HG02981 (cell line): ENCODE measurements at regions not wholly inside any gene's neighbourhood (a gene's known extent, or its start where the extent isn't known, plus 50 kb on each side); places are given as distances from the start of the nearest gene placed in this dataset.

Source experiments
- ATAC-seq: cut with Tn5 transposase; IDR thresholded peaks from one replicate; pipeline ENCODE4 v1.9.1; 2021; ENCODE audit warnings: mild to moderate bottlenecking, moderate library complexity; ENCODE audit not compliant: unreplicated experiment

DNA sequence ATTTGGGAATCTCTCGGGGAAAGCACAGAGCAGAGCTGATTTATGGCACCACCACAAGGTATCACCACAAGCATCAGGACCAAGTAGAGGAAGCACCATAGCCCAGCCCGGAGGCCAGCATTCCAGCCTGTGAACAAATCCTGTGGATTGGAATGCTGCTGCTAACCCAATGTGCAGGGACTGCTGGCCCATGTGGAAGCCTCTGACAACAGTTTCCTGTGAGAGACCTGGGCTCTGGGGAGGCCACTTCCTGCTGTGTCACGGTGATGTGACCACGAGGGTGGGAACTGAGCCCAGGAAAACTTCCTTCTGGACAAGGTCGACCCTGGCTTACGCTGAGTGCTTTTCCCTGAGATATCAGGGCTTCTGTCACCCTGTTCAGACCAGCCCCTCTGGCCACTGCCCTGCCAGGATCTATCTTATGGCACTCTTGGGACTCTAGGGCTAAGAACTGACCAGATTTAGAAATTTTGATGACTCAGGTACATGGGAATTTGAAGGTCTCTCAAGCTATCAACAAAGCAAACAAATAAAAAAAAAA is 88.3 kb upstream of the NGF start:
- ATAC-seq, result no peak

DNA sequence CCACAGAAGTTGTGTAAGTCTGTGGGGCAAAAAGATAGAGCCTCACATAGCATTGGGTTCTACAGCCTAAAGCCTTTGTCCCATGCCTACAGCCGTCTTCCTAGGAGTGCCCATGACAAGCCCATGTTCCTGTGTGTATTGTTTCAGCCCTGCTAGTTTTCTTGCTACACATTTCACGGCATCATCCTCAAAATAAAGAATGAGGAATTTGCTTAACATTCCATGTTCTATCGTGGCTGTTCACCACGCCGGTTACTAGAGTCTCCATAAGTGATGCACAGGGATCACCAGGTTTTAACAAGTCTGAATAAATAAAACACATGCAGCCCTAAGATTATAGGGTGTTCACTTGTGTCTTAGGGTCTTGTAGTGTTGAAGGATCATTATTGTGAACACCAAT is 87.4 kb upstream of the NGF start:
- ATAC-seq, result no peak

DNA sequence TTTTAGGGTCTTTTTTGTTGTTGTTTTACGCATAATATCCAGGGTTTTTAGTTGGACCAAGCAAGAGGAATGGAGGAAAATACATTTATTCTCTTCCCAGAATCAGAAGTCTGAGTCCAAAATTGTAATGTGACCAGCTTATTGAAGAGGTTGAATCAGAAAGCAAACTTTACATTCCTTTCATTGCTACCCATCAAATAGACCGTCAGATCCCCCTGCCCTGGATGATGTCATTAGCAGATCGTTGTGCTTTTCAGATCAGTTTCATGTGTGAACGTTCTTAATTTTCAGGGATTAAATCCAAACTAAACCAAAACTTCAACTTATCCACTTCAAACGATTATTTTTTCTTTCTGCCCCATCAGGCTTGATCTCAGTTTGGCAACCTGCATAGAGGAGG is 85.7 kb upstream of the NGF start:
- no peak for ATAC-seq

DNA sequence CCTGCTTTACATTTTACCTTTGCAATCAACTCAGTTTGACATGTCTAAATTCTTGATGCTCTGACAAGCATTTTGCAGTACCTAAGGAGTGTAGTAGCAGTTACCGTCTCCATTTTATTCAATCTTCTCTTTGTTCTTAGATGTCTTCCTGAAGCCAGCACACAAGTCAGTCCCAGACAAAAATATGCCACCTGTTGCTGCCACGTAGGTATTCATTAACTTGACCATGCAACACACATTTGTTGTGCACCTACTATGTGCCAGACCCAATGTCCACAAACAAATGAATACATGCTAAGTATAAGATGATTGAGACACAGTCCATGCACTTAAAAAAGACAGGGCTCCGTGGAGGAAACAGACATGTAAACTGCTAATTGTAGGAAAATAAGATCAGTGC is 81.5 kb upstream of the NGF start:
- no peak for ATAC-seq

DNA sequence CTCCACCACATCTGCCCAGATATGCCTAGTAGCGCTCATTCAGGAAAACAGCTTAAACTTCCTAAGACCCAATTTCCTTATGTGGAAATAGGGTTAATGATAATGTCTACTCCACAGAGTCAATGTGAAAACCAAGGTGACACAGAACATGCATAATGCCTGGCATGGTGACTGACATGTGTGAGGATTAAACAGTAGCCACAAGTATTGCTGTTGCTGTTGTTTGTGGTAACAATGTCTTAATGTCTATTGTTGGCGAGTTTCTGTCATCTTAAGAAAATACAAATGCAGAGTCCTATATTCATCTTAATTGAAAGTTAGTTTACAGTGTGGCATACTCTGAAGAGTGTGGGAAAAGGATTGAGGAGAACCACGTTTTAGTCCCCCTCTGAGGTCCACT is 75.6 kb upstream of the NGF start:
- no peak for ATAC-seq

DNA sequence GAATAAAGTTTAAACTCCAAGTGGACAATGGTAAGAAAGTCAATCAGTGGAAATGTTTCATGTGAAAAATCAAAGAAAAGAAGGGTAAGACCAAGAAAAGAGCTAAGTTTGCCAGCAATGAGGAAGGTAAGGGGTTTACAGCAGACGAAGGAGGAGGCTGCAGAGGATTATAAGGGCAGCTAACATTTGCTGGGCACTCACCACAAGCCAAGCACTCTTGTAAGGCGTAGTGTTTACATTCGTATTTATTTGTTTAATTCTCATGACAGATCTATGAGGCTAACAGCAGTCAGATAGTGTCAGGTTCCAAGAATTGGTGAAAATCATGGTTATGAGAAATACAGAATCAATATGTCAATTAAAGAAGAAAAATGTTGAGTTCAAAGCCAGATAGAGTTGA is 75.2 kb upstream of the NGF start:
- no peak for ATAC-seq

DNA sequence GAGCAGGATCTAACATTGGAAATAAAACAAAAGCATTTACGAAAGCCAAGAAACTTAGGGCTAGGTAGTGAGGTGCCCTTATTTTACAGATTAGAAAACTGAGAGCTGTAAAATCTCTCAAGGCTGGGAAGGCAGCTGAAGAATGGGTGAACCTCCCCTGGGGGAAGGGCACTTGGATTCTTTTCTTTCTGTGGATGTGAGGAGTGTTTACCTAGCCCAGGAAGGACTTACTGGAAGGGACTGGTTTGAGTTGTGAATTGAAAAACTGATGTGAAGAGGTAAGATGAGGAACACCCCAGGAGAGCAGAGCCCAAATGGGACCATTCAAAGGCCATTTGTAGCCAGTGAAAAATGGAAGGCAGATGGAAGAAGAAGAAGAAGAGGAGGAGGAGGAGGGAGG is 74.7 kb upstream of the NGF start:
- no peak for ATAC-seq

DNA sequence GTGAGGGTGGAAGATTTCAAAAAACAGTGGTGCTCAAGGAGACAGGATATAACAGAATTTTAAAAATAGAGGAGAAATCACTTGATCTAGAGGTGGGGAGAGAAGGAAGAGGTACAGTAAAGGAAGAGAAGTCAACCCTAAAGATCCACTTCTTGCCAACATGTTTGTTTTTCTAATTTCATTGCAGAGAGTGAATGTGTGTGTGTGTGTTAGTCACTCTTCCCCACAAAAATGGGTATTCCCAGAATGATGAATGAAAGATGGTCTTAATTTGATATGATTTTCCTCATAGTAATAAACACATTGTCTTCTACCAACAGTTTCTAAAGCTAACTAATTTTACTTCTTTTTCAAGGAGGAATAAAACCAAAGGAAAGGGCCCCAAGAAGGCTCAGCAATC is 74.2 kb upstream of the NGF start:
- no peak for ATAC-seq

DNA sequence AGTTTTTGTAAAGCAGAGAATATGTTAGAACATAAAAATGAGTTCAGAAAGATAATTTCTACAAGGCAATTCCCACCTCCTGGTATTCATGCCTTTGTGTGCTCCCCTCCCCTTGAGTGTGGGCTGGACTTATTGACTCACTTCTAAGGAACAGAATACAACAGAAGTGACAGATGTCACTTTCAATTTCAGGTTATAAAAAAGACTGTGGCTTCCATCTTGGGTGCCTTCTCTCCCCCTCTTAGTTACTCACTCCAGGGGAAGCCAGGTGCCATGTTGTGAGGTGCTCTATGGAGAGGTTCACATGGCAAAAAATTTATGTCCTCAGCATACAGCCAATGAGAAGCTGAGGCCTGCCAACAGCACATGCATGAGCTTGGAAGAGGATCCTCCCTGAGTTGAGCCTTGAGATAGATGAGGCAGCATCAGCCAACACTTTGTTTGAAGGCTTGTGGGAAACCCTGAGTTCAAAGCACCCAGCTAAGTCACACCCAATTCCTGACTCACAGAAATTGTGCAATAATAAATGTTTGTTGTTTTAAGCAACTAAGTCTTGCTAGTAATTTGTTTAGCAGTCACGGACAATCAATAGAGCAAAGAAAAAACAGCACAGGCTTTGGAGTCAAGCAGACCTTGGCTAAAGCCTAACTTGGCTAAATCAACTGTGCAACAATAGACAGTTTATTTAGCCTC is 73.5 kb upstream of the NGF start:
- no peak for ATAC-seq

DNA sequence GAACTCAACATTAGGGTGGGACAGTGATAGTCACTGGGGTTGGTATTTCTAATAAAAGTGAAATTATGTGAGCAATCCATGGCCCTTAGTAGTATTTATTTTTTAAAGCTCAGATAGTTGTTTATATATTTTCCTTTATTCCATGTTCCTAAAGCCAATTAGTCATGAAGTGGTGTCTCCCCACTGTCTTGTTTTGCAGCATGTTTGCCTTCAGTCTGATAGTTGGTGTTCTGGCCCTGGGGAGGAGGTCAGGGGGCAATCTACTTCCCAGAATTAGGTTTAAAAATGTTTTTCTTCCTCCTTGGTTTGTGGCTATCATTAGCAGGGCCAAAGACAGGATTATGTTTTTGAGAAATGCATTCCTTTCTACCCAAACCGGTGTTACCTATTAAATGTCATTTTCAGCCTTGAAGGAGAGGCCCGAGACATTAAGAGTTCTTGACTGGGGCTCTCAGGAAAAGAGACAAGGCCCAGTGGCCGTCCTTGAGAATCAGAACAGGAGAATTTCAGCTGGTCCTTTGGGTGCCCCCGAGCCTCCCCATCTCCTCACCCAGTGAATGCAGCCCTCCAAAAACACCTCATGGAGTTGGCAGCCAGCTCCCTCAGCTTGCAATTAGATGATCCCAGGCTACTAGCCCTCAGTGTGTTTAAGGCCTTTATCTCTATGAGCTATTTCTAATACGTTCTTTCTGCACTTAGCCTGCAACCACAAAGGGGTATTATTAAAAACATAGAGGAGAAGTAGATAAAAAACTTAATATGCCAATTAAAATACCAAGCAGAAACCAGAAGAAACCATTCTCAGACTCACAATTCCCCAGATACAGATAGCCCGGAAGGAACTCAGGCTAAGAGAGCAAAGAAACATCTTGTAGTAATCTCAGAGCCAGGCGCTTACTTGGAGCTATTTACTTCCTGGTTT is 71.3 kb upstream of the NGF start:
- no peak for ATAC-seq

DNA sequence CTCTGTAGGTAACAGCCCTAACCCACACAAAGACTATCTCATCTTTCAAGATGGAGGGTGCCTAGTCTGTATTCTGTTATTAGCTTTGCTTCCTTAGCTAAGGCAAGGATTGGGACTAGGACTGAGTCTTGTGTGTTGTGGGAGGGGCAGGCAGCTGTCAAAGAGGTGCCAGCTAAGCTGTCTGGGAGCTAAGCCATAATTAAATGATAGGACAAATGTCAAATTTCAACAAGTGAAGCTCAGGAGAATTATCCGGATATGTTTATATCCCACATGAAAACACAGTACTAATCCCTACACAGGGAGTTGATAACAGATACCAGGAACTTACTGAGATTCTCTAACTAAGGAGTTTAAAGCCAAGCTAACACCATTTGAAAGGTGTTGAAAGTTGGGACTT is 70.5 kb upstream of the NGF start:
- ATAC-seq, result no peak

DNA sequence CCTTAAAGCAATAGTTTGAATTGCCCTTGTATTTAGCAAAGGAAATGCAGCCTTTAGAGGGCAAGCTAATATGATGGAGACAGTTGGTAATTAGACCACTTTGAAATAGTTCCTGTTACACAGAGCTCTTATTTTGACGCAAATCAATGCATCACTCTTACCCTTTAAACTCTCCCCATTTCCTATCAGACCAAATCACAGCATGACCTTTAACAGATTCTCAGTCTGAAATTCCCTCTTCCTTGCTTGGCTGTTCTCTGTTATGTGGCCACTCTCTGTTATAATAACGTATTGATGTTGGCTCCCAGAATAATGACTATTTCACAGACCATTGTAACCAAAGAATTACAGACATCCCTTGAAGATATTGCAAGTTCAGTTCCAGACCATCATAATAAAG is 66.9 kb upstream of the NGF start:
- ATAC-seq, result no peak

DNA sequence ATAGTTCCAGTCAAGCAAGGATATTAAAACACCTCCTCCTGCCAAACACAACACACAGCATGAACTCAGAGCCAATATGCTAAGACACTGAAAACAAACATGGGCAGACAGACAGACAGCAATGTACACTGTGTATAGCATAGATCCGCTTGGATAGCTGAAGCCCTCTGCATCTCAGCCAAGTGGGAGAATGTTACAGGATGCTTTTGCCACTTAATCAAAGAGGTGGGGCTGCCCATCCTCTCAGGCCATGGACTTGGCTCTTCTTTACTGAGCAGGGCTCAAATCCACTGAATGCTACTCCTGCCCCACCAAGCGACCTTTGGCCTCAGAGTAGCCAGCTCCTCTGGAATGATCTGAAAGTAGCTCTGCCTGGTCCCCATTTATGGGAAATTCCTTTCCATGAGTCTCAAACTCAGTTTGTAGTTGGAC is 64.7 kb upstream of the NGF start:
- no peak for ATAC-seq

DNA sequence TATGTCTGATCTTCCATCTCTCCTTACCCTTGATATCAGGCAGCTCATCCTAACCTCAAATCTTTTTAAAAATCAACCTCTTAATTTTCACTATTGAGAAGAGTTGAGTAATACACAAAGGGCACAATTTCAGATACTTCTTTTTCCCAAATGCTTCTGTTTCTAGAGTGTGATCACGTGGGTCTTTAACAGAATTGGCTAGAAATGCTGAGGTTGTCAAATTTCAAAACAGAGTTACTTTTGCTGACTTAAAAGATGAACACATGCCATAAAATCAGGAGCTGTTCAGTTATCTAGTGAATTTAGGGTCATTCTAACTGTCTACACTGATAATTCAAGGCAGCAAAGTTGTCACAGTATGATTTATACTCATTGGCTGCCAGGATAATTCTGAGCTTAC is 63.6 kb upstream of the NGF start:
- ATAC-seq, result no peak

DNA sequence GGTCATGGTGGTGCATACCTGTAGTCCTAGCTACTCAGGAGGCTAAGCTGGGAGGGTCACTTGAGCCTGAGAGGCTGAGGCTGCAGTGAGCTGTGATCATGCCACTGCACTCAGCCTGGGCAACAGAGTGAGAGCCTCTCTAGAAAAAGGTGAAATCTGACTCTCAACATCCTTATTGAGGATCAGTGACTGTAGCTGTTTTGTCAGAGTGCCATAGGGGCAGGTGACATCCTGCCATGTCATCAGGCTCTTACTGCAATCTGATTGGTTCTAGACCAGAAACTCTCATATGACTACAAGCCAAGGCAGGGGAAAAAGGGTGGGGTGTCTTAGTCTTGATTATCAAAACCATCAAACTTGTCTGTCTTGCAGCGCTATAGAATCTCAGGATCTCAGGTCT is 62.8 kb upstream of the NGF start:
- ATAC-seq, result no peak

DNA sequence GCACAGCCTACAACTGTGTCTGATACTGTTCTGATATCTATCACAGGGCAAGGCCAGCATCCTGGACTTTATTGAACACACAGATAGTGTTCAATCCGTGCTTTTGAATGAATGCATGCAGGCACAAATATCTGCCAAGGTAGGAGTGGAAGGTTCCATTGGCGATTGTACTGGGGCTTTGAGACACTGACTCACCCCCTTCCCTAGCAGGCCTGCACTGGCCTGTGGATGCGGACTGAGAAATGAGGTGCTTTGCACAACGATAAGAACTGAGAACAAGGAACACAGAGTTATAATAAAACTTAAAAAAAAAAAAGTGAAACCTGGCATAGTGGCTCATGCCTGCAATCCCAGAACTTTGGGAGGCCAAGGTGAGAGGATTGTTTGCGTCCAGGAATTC is 62.4 kb upstream of the NGF start:
- no peak for ATAC-seq

DNA sequence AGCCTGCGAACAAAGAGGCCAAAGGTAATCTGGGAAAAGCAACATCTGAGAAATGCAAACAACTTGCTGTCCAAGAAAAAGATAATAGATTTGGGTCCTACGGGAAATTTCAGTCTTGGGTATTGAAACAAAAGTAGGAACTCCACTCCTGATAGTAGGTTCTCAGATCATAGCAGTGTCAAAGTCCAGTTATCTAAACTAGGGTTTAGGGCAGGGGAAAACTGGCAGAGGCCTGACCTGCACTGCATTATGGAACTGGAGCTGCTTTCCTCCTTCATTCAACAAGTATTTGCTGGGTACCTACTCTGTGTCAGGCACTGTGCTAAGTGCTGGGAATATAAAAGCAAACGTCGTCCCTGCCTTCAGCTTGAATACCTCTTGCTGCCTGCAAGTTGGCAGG is 60.7 kb upstream of the NGF start:
- no peak for ATAC-seq
